BLaER1 (cell line): ENCODE measurements at regions not wholly inside any gene's neighbourhood (a gene's known extent, or its start where the extent isn't known, plus 50 kb on each side); places are given as distances from the start of the nearest gene placed in this dataset.

Source experiments
- H3K27ac ChIP-seq: shearing (Covaris generic); formaldehyde crosslinking; 2 replicates; pipeline ENCODE4 v1.8.1; 2022
- H3K27me3 ChIP-seq: shearing (Covaris generic); formaldehyde crosslinking; 2 replicates; pipeline ENCODE4 v1.8.1; 2022
- H3K36me3 ChIP-seq: shearing (Covaris generic); formaldehyde crosslinking; 2 replicates; pipeline ENCODE4 v1.8.1; 2022
- H3K4me1 ChIP-seq: shearing (Covaris generic); formaldehyde crosslinking; 2 replicates; pipeline ENCODE4 v1.8.1; 2022
- H3K4me2 ChIP-seq: shearing (Covaris generic); formaldehyde crosslinking; 2 replicates; pipeline ENCODE4 v1.8.1; 2022
- H3K4me3 ChIP-seq: shearing (Covaris generic); formaldehyde crosslinking; 2 replicates; pipeline ENCODE4 v1.8.1; 2022
- H3K9ac ChIP-seq: shearing (Covaris generic); formaldehyde crosslinking; 2 replicates; pipeline ENCODE4 v1.8.1; 2022
- H3K9me3 ChIP-seq: shearing (Covaris generic); formaldehyde crosslinking; 2 replicates; pipeline ENCODE4 v1.8.1; 2022
- H4K20me1 ChIP-seq: shearing (Covaris generic); formaldehyde crosslinking; 2 replicates; pipeline ENCODE4 v1.8.1; 2022
- Cebpa-rat ChIP-seq: shearing (Covaris generic); IDR thresholded peaks from 2 replicates; pipeline ENCODE4 v1.8.1; 2022

- TF ChIP-seq Cebpa-rat = no peak
These were observed 69.0 kb upstream of the IL15 start for GRCh38 chr4:141567326-141567915.

GRCh38 chr4:141569141-141569540, 67.2 kb upstream of the IL15 start:
- Histone ChIP-seq H3K4me3 (no peak overlapping the region), H3K4me2 (no peak overlapping the region), H4K20me1 (no peaks in the 10 kb centered on the region), H3K9ac (no peak overlapping the region), H3K27ac (no peak overlapping the region), H3K27me3 (no peaks in the 10 kb centered on the region), H3K4me1 (no peaks in the 10 kb centered on the region), H3K36me3 (no peaks in the 10 kb centered on the region), H3K9me3 (no peaks in the 10 kb centered on the region)
- TF ChIP-seq Cebpa-rat = no peak

More at GRCh38 chr4:141567326-141567915, 69.0 kb upstream of the IL15 start:
- Histone ChIP-seq H3K9me3 (no peaks in the 10 kb centered on the region), H4K20me1 (no peaks in the 10 kb centered on the region), H3K4me2 (no peak overlapping the region), H3K9ac (no peak overlapping the region), H3K27ac (no peak overlapping the region), H3K27me3 (no peaks in the 10 kb centered on the region), H3K4me1 (no peaks in the 10 kb centered on the region), H3K36me3 (no peaks in the 10 kb centered on the region), H3K4me3 (no peak overlapping the region)

GRCh38 chr4:141570290-141570689, 66.1 kb upstream of the IL15 start:
- no peak overlapping the region for H3K4me3 ChIP-seq

GRCh38 chr4:141571362-141571761, 65.0 kb upstream of the IL15 start:
- H3K36me3 ChIP-seq = no peaks in the 10 kb centered on the region
- no peaks in the 10 kb centered on the region for H3K9me3 ChIP-seq
- no peaks in the 10 kb centered on the region for H3K4me1 ChIP-seq
- H4K20me1 ChIP-seq = no peaks in the 10 kb centered on the region
- TF ChIP-seq Cebpa-rat = no peak
- no peak overlapping the region for H3K4me2 ChIP-seq
- H3K27me3 ChIP-seq = no peaks in the 10 kb centered on the region
- no peak overlapping the region for H3K27ac ChIP-seq
- no peak overlapping the region for H3K4me3 ChIP-seq
- no peak overlapping the region for H3K9ac ChIP-seq

More at GRCh38 chr4:141570290-141570689, 66.1 kb upstream of the IL15 start:
- Histone ChIP-seq H3K4me1 (no peaks in the 10 kb centered on the region), H3K27ac (no peak overlapping the region), H3K27me3 (no peaks in the 10 kb centered on the region), H3K4me2 (no peak overlapping the region), H4K20me1 (no peaks in the 10 kb centered on the region), H3K9ac (no peak overlapping the region), H3K36me3 (no peaks in the 10 kb centered on the region), H3K9me3 (no peaks in the 10 kb centered on the region)
- TF ChIP-seq Cebpa-rat = no peak

GRCh38 chr4:141571793-141572192, 64.6 kb upstream of the IL15 start:
- Histone ChIP-seq H3K9ac (no peak overlapping the region), H3K27me3 (no peaks in the 10 kb centered on the region), H3K4me2 (no peak overlapping the region), H4K20me1 (no peaks in the 10 kb centered on the region), H3K36me3 (no peaks in the 10 kb centered on the region), H3K9me3 (no peaks in the 10 kb centered on the region), H3K4me3 (no peak overlapping the region), H3K27ac (no peak overlapping the region), H3K4me1 (no peaks in the 10 kb centered on the region)
- no peak for TF ChIP-seq Cebpa-rat

GRCh38 chr4:141573678-141574077, 62.7 kb upstream of the IL15 start:
- no peak for TF ChIP-seq Cebpa-rat
- Histone ChIP-seq H3K27ac (no peak overlapping the region), H4K20me1 (no peaks in the 10 kb centered on the region), H3K9me3 (no peaks in the 10 kb centered on the region), H3K9ac (no peak overlapping the region), H3K4me1 (no peaks in the 10 kb centered on the region), H3K36me3 (no peaks in the 10 kb centered on the region), H3K4me2 (no peak overlapping the region), H3K4me3 (no peak overlapping the region), H3K27me3 (no peaks in the 10 kb centered on the region)

GRCh38 chr4:141575884-141576283, 60.5 kb upstream of the IL15 start:
- no peaks in the 10 kb centered on the region for H4K20me1 ChIP-seq
- no peaks in the 10 kb centered on the region for H3K36me3 ChIP-seq
- no peaks in the 10 kb centered on the region for H3K4me1 ChIP-seq
- no peak for TF ChIP-seq Cebpa-rat
- H3K9me3 ChIP-seq = no peaks in the 10 kb centered on the region
- no peaks in the 10 kb centered on the region for H3K27me3 ChIP-seq
- H3K27ac ChIP-seq = no peak overlapping the region
- H3K4me3 ChIP-seq = no peak overlapping the region
- H3K4me2 ChIP-seq = no peak overlapping the region
- H3K9ac ChIP-seq = no peak overlapping the region

- TF ChIP-seq Cebpa-rat = no peak
- no peak overlapping the region for H3K9ac ChIP-seq
- no peak overlapping the region for H3K27ac ChIP-seq
- H3K4me1 ChIP-seq = no peaks in the 10 kb centered on the region
- no peak overlapping the region for H3K4me2 ChIP-seq
- H3K36me3 ChIP-seq = no peaks in the 10 kb centered on the region
- H4K20me1 ChIP-seq = no peaks in the 10 kb centered on the region
- H3K27me3 ChIP-seq = no peaks in the 10 kb centered on the region
- H3K9me3 ChIP-seq = no peaks in the 10 kb centered on the region
- no peak overlapping the region for H3K4me3 ChIP-seq
These were observed 59.7 kb upstream of the IL15 start for GRCh38 chr4:141576585-141577110.

- H3K27ac ChIP-seq = no peak overlapping the region
- H4K20me1 ChIP-seq = no peaks in the 10 kb centered on the region
- H3K27me3 ChIP-seq = no peaks in the 10 kb centered on the region
- H3K4me3 ChIP-seq = no peak overlapping the region
- H3K9ac ChIP-seq = no peak overlapping the region
- no peak overlapping the region for H3K4me2 ChIP-seq
- H3K36me3 ChIP-seq = no peaks in the 10 kb centered on the region
- no peaks in the 10 kb centered on the region for H3K9me3 ChIP-seq
- no peak for TF ChIP-seq Cebpa-rat
- no peaks in the 10 kb centered on the region for H3K4me1 ChIP-seq
These were observed 57.9 kb upstream of the IL15 start for GRCh38 chr4:141578451-141578850.

- Histone ChIP-seq H3K27ac (no peak overlapping the region), H3K9ac (no peak overlapping the region), H3K36me3 (no peaks in the 10 kb centered on the region), H3K27me3 (no peaks in the 10 kb centered on the region), H3K4me2 (no peak overlapping the region), H3K4me1 (no peaks in the 10 kb centered on the region), H3K9me3 (no peaks in the 10 kb centered on the region), H3K4me3 (no peak overlapping the region), H4K20me1 (no peaks in the 10 kb centered on the region)
- no peak for TF ChIP-seq Cebpa-rat
These were observed 55.9 kb upstream of the IL15 start for GRCh38 chr4:141580523-141580922.
